Mononuclear cell (primary cell): ENCODE measurements at regions not wholly inside any gene's neighbourhood (a gene's known extent, or its start where the extent isn't known, plus 50 kb on each side); places are given as distances from the start of the nearest gene placed in this dataset.
A peak's percentile ranks its signal among the peaks of the same experiment; 100 is the strongest.

ENCODE experiments used
- H3K27me3 ChIP-seq: 2 replicates; pipeline ENCODE4 v1.6.0; 2011; ENCODE audit warnings: low read length, control low read depth; ENCODE audit not compliant: insufficient read depth
- H3K4me1 ChIP-seq: 2 replicates; pipeline ENCODE4 v1.5.1; 2011; ENCODE audit warnings: mild to moderate bottlenecking, low read length, control low read depth; ENCODE audit not compliant: insufficient read depth
- H3K4me3 ChIP-seq: 2 replicates; pipeline ENCODE4 v1.5.1; 2011; ENCODE audit warnings: mild to moderate bottlenecking, low read length, moderate library complexity
- H3K9me3 ChIP-seq: 2 replicates; pipeline ENCODE4 v1.5.1; 2011; ENCODE audit warnings: low read depth, mild to moderate bottlenecking, control low read depth, low read length

GRCh38 chr2:8457699-8458502, 224.0 kb upstream of the ID2 start:
- Histone ChIP-seq H3K9me3 (no peaks in the 10 kb centered on the region), H3K27me3 (peaks cover 24% of the 10 kb centered on the region), H3K4me3 (peak overlapping the region; percentile 13), H3K4me1 (peaks cover 33% of the 10 kb centered on the region)

- Histone ChIP-seq H3K4me1 (peaks cover 33% of the 10 kb centered on the region), H3K4me3 (no peak overlapping the region), H3K9me3 (no peaks in the 10 kb centered on the region), H3K27me3 (peaks cover 24% of the 10 kb centered on the region)
These were observed 223.1 kb upstream of the ID2 start for GRCh38 chr2:8458503-8459459.

GRCh38 chr2:8459474-8459873, 222.4 kb upstream of the ID2 start:
- peaks cover 33% of the 10 kb centered on the region for H3K4me1 ChIP-seq
- no peak overlapping the region for H3K4me3 ChIP-seq
- H3K9me3 ChIP-seq = no peaks in the 10 kb centered on the region
- H3K27me3 ChIP-seq = peaks cover 24% of the 10 kb centered on the region

GRCh38 chr2:8461341-8461740, 220.5 kb upstream of the ID2 start:
- no peak overlapping the region for H3K4me3 ChIP-seq

GRCh38 chr2:8462280-8462679, 219.6 kb upstream of the ID2 start:
- Histone ChIP-seq H3K4me1 (peaks cover 14% of the 10 kb centered on the region), H3K27me3 (peaks cover 20% of the 10 kb centered on the region), H3K4me3 (no peak overlapping the region), H3K9me3 (no peaks in the 10 kb centered on the region)

More at GRCh38 chr2:8461341-8461740, 220.5 kb upstream of the ID2 start:
- Histone ChIP-seq H3K9me3 (no peaks in the 10 kb centered on the region), H3K27me3 (peaks cover 20% of the 10 kb centered on the region), H3K4me1 (peaks cover 21% of the 10 kb centered on the region)

- H3K9me3 ChIP-seq = no peaks in the 10 kb centered on the region
- peaks cover 14% of the 10 kb centered on the region for H3K27me3 ChIP-seq
- H3K4me1 ChIP-seq = peaks cover 11% of the 10 kb centered on the region
- H3K4me3 ChIP-seq = no peak overlapping the region
These were observed 218.8 kb upstream of the ID2 start for GRCh38 chr2:8462899-8463648.

- no peaks in the 10 kb centered on the region for H3K9me3 ChIP-seq
- no peaks in the 10 kb centered on the region for H3K27me3 ChIP-seq
- H3K4me1 ChIP-seq = peaks cover 15% of the 10 kb centered on the region
- H3K4me3 ChIP-seq = no peak overlapping the region
These were observed 216.3 kb upstream of the ID2 start for GRCh38 chr2:8465560-8465959.

GRCh38 chr2:8469709-8470493, 212.0 kb upstream of the ID2 start:
- no peaks in the 10 kb centered on the region for H3K9me3 ChIP-seq
- H3K4me1 ChIP-seq = peaks cover 57% of the 10 kb centered on the region
- peaks cover 4% of the 10 kb centered on the region for H3K27me3 ChIP-seq
- no peak overlapping the region for H3K4me3 ChIP-seq

GRCh38 chr2:8472545-8473323, 209.1 kb upstream of the ID2 start:
- Histone ChIP-seq H3K27me3 (peaks cover 4% of the 10 kb centered on the region), H3K4me3 (no peak overlapping the region), H3K4me1 (peaks cover 86% of the 10 kb centered on the region), H3K9me3 (no peaks in the 10 kb centered on the region)

GRCh38 chr2:8475349-8476031, 206.4 kb upstream of the ID2 start:
- Histone ChIP-seq H3K27me3 (peaks cover 4% of the 10 kb centered on the region), H3K4me3 (no peak overlapping the region), H3K9me3 (no peaks in the 10 kb centered on the region), H3K4me1 (peaks cover 96% of the 10 kb centered on the region)

- no peaks in the 10 kb centered on the region for H3K9me3 ChIP-seq
- H3K4me3 ChIP-seq = no peak overlapping the region
- H3K27me3 ChIP-seq = peaks cover 4% of the 10 kb centered on the region
- peaks cover 92% of the 10 kb centered on the region for H3K4me1 ChIP-seq
These were observed 204.0 kb upstream of the ID2 start for GRCh38 chr2:8477552-8478470.

GRCh38 chr2:8478471-8478793, 203.4 kb upstream of the ID2 start:
- Histone ChIP-seq H3K4me3 (no peak overlapping the region), H3K27me3 (no peaks in the 10 kb centered on the region), H3K9me3 (no peaks in the 10 kb centered on the region), H3K4me1 (peaks cover 87% of the 10 kb centered on the region)
